GM18511 (cell line): ENCODE measurements at regions not wholly inside any gene's neighbourhood (a gene's known extent, or its start where the extent isn't known, plus 50 kb on each side); places are given as distances from the start of the nearest gene placed in this dataset.

Experiments
- ATAC-seq: cut with Tn5 transposase; IDR thresholded peaks from one replicate; pipeline ENCODE4 v1.9.1; 2021; ENCODE audit warnings: mild to moderate bottlenecking, moderate library complexity; ENCODE audit not compliant: unreplicated experiment

GRCh38 chr6:120652506-120652905 is 681.8 kb downstream of the TBC1D32 start:
- no peak for ATAC-seq

- no peak for ATAC-seq
Measured at GRCh38 chr6:120648713-120649112, 685.6 kb downstream of the TBC1D32 start.

- ATAC-seq = no peak
Measured at GRCh38 chr6:120646101-120646500, 688.2 kb downstream of the TBC1D32 start.

GRCh38 chr6:120632975-120633374 is 701.3 kb downstream of the TBC1D32 start:
- ATAC-seq = no peak

GRCh38 chr6:120627612-120628011 is 706.7 kb downstream of the TBC1D32 start:
- no peak for ATAC-seq

- ATAC-seq = no peak
Measured at GRCh38 chr6:120622127-120622631, 712.1 kb downstream of the TBC1D32 start.

GRCh38 chr6:120620900-120621299 is 713.4 kb downstream of the TBC1D32 start:
- no peak for ATAC-seq

GRCh38 chr6:120615238-120615637 is 719.0 kb downstream of the TBC1D32 start:
- no peak for ATAC-seq

- ATAC-seq = no peak
Measured at GRCh38 chr6:120614723-120615122, 719.6 kb downstream of the TBC1D32 start.

- ATAC-seq = no peak
Measured at GRCh38 chr6:120608826-120609225, 725.5 kb downstream of the TBC1D32 start.

GRCh38 chr6:120606743-120607142 is 727.5 kb downstream of the TBC1D32 start:
- ATAC-seq = no peak

- no peak for ATAC-seq
Measured at GRCh38 chr6:120604510-120604909, 729.8 kb downstream of the TBC1D32 start.

- ATAC-seq = no peak
Measured at GRCh38 chr6:120590611-120591010, 743.7 kb downstream of the TBC1D32 start.

GRCh38 chr6:120588424-120588823 is 745.9 kb downstream of the TBC1D32 start:
- ATAC-seq = no peak

GRCh38 chr6:120587381-120587780 is 746.9 kb downstream of the TBC1D32 start:
- ATAC-seq = no peak

- ATAC-seq = no peak
Measured at GRCh38 chr6:120584111-120584760, 750.0 kb downstream of the TBC1D32 start.

GRCh38 chr6:120576061-120576460 is 758.2 kb downstream of the TBC1D32 start:
- ATAC-seq = no peak

GRCh38 chr6:120569714-120570113 is 764.6 kb downstream of the TBC1D32 start:
- no peak for ATAC-seq

- ATAC-seq = no peak
Measured at GRCh38 chr6:120564779-120565178, 769.5 kb downstream of the TBC1D32 start.

GRCh38 chr6:120558294-120558693 is 776.0 kb downstream of the TBC1D32 start:
- ATAC-seq = no peak

GRCh38 chr6:120557554-120557953 is 776.7 kb downstream of the TBC1D32 start:
- ATAC-seq = no peak

- no peak for ATAC-seq
Measured at GRCh38 chr6:120556491-120556890, 777.8 kb downstream of the TBC1D32 start.

- ATAC-seq = no peak
Measured at GRCh38 chr6:120553353-120553752, 780.9 kb downstream of the TBC1D32 start.
